GM13976 (cell line): ENCODE measurements at regions not wholly inside any gene's neighbourhood (a gene's known extent, or its start where the extent isn't known, plus 50 kb on each side); places are given as distances from the start of the nearest gene placed in this dataset.

Experiments
- DNase-seq: peaks from one replicate; pipeline ENCODE4 v3.0.0; 2012; ENCODE audit warnings: low spot score
- CTCF ChIP-seq: IDR thresholded peaks from 2 replicates; pipeline ENCODE4 v1.5.1; 2012; ENCODE audit warnings: borderline replicate concordance, mild to moderate bottlenecking; ENCODE audit not compliant: insufficient read depth; ENCODE audit errors: extremely low read depth, missing control alignments, control extremely low read depth
- in situ Hi-C: fragments of 300-500 bp; cut with MboI; formaldehyde crosslinking; loops from one replicate; pipeline ENCODE4 v1.12.0; 2022; ENCODE audit warnings: low sequenced_read_pairs, mixed read lengths, inconsistent platforms; ENCODE audit not compliant: unreplicated experiment

DNA sequence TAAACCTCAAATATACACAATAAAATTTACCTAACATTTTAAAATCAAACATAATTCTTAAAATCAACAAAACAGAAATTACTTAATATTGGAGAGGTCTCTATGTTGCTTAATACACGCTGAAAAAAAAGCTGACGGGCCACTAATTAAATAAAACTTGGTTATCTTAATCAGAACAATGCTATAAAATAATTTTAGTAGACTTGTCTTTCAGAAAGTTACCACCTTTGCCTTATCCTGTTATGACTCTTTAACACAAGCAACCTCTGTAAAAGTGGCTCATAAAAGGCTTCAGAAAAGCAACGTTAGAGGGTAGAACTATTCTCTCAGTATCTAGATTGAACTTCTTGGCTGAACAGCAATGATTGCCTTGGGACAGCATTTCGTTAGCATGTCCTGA is 251.0 kb upstream of the RIOK2 start:
- DNase-seq: no peak
- in situ Hi-C loops: no loop called here
- TF ChIP-seq CTCF: no peak

DNA sequence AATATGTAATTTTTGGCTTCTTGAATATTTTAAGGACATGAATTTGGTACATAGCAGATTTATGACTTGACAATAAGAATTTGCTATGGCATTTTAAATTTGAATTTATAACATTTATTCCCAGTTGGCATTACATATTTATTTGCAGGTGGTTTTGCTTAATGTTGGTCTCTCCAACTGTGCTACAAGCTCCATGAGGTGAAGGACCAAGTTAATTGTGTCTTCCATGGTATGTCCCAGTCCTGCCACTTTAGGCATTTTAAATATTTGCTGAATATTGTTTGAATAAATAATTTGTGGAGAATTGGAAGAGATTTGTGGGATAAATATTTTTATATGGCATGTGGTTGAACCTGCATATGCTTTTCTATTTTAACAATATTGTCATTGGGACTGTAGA is 253.4 kb upstream of the RIOK2 start:
- in situ Hi-C loops: no loop called here
- TF ChIP-seq CTCF: no peak

GRCh38 chr5:97443740-97444139 is 260.7 kb upstream of the RIOK2 start:
- DNase-seq: no peak
- TF ChIP-seq CTCF: no peak
- in situ Hi-C loops: no loop called here

More for the DNA sequence above, 253.4 kb upstream of the RIOK2 start:
- DNase-seq: no peak

DNA sequence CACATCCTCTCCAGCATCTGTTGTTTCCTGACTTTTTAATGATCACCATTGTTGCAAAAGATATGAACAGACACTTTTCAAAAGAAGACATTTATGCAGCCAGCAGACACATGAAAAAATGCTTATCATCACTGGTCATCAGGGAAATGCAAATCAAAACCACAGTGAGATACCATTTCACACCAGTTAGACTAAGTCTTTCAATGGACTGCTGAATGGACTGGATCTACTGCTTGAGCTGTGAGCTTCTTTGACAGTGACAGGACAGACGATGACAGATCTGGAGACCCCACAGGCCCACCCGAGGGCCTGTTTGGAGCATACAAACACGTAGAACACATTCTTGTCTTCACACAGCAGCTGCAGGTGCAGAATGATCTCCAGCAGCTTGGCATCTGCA is 266.1 kb upstream of the RIOK2 start:
- no peak for TF ChIP-seq CTCF
- in situ Hi-C loops: no loop called here
- no peak for DNase-seq

DNA sequence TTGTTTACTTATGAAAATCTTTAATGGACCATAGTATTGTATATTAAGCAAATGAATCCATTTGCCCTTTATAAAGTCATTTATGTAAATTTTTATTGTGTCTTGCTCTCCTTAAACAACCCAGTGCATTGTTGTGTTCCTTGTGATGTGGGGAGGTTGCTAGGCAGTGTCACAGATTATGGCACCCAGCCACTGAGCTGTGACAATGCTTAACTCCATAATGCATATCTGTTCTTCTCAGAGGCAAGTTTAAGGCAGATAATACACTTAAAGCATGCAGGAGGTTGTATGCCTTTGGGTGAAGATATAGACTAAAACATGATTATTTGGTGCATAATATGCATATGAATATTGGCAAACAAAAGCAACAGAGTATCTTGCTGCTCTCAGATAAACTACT is 269.6 kb upstream of the RIOK2 start:
- in situ Hi-C loops: no loop called here
- no peak for TF ChIP-seq CTCF

DNA sequence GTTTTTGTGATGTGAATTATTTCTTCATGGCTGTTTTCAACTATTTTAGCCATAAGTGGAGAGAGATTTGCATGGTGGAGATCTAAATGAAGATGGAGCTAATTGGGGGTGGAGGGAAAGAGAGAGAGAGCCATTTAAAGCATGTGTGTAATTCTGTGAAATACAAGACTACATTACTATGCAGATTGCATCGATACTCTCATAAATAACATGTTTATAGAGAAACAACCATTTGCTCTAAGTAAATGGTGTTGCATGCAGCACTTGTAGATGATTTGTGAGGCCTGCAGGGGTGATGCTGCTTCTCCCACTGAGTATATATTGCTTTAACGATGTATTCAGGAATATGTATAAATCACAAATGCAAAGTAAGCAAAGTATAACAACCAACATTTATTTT is 270.2 kb upstream of the RIOK2 start:
- in situ Hi-C loops: no loop called here
- DNase-seq: no peak
- no peak for TF ChIP-seq CTCF

More for the DNA sequence above, 269.6 kb upstream of the RIOK2 start:
- DNase-seq: no peak

DNA sequence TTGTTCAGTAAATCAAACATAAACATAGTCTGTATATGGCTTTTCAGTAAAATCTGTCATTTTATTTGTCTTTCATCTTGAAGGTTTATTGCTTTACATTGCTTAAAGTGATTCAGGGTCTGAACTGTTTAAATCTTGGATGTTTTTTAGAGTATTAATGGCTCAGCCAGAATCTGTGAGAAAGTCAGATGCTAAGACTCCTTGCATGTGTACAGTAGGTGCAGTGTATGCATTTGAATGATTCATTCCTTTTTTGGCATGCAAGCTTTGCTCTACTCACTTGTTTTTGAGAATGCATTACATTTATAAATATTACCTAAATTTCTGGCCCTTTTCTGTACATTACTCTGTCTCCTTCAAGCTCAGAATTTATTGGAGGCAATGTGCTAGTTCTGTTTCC is 271.0 kb upstream of the RIOK2 start:
- in situ Hi-C loops: no loop called here
- no peak for DNase-seq
- no peak for TF ChIP-seq CTCF
